ENCODE measurements at regions not wholly inside any gene's neighbourhood (a gene's known extent, or its start where the extent isn't known, plus 50 kb on each side); places are given as distances from the start of the nearest gene placed in this dataset.

GRCh38 chr5:52441768-52442167, 345.9 kb upstream of the ITGA1 start:
- Histone ChIP-seq H2AFZ (ENCODE audit: low read length) (no peak overlapping the region), H2BK120ac (ENCODE audit: low read depth, low read length) (no peak overlapping the region), H4K8ac (ENCODE audit: low read depth, low read length) (no peak overlapping the region), H3K9ac (ENCODE audit: low read depth, low read length, poor library complexity) (no peak overlapping the region), H3K79me1 (ENCODE audit: low read depth, low read length) (no peaks in the 10 kb centered on the region), H3K4ac (ENCODE audit: low read length) (no peak overlapping the region), H3K4me3 (ENCODE audit: low read length in 2 of 2) (no peak overlapping the region), H3K9me3 (replicated peaks in 1 of 2; ENCODE audit: control insufficient read depth in 2 of 2, insufficient read depth in 1 of 2, low read depth in 1 of 2, low read length in 2 of 2) (peaks cover 0 to 18% of the 10 kb centered on the region in 2 donors), H3K18ac (ENCODE audit: low read length) (no peak overlapping the region), H3K27ac (replicated peaks; ENCODE audit: low read length) (no peak overlapping the region), H2BK12ac (ENCODE audit: low read length) (no peak overlapping the region), H4K91ac (ENCODE audit: low read depth, low read length, poor library complexity) (no peak overlapping the region), H2AK5ac (ENCODE audit: low read depth, low read length) (no peak overlapping the region), H3K4me2 (ENCODE audit: insufficient read depth, low read length, poor library complexity, severe bottlenecking) (no peak overlapping the region), H3K23ac (ENCODE audit: low read depth, low read length, poor library complexity) (no peak overlapping the region), H2BK5ac (ENCODE audit: low read length) (no peak overlapping the region), H2BK15ac (ENCODE audit: low read length) (no peak overlapping the region), H3K27me3 (ENCODE audit: control insufficient read depth in 3 of 3, insufficient read depth in 3 of 3, low read depth in 1 of 3, low read length in 3 of 3) (no peaks in the 10 kb centered on the region), H3K4me1 (ENCODE audit: control insufficient read depth in 2 of 2, insufficient read depth in 1 of 2, low read depth in 1 of 2, low read length in 2 of 2) (no peaks in the 10 kb centered on the region), H3K36me3 (replicated peaks in 1 of 2; ENCODE audit: control insufficient read depth in 2 of 2, insufficient read depth in 2 of 2, low read length in 2 of 2) (no peaks in the 10 kb centered on the region), H3K14ac (ENCODE audit: low read length) (no peak overlapping the region)
- no peak for DNase-seq (ENCODE audit: low spot score)
- no CpG with 5 or more reads among the region's 1 CpG for WGBS, 2 donors (ENCODE audit: extremely low coverage in 2 of 2, insufficient read length in 2 of 2, insufficient replicate concordance in 1 of 2)

DNA sequence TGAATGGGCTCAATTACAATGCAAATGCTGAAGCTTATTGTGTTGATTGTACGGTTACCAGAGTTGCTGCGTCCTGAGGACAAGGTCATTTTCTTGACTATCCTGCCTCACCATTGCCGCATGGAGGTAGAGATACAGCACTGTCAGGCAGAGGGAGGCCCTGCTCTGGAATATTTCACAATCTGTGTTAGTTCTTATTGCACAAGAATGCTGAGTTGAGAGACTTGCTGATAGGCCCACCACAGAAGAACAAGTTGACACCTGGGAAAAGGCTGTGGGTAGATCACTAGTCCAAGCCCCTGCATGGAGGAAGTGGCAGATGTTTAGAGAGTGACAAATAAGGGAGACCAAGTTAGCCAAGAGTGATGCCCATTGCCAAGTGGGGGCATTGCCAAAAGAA, 344.5 kb upstream of the ITGA1 start:
- H3K18ac ChIP-seq (ENCODE audit: low read length), result no peak overlapping the region
- H3K9ac ChIP-seq (ENCODE audit: low read depth, low read length, poor library complexity), result no peak overlapping the region
- no peak overlapping the region for H3K27ac ChIP-seq (replicated peaks; ENCODE audit: low read length)
- DNase-seq (ENCODE audit: low spot score), result no peak
- H2BK120ac ChIP-seq (ENCODE audit: low read depth, low read length), result no peak overlapping the region
- no peak overlapping the region for H3K4me3 ChIP-seq (ENCODE audit: low read length in 2 of 2)
- H3K79me1 ChIP-seq (ENCODE audit: low read depth, low read length), result no peaks in the 10 kb centered on the region
- H3K23ac ChIP-seq (ENCODE audit: low read depth, low read length, poor library complexity), result no peak overlapping the region
- H2AK5ac ChIP-seq (ENCODE audit: low read depth, low read length), result no peak overlapping the region
- H3K36me3 ChIP-seq (replicated peaks in 1 of 2; ENCODE audit: control insufficient read depth in 2 of 2, insufficient read depth in 2 of 2, low read length in 2 of 2), result no peaks in the 10 kb centered on the region
- no CpG with 5 or more reads among the region's 3 CpGs for whole genome bisulfite sequencing, 2 donors (ENCODE audit: extremely low coverage in 2 of 2, insufficient read length in 2 of 2, insufficient replicate concordance in 1 of 2)
- H3K4ac ChIP-seq (ENCODE audit: low read length), result no peak overlapping the region
- no peak overlapping the region for H2BK5ac ChIP-seq (ENCODE audit: low read length)
- H3K4me1 ChIP-seq (ENCODE audit: control insufficient read depth in 2 of 2, insufficient read depth in 1 of 2, low read depth in 1 of 2, low read length in 2 of 2), result peaks cover 0 to 11% of the 10 kb centered on the region in 2 donors
- no peak overlapping the region for H2AFZ ChIP-seq (ENCODE audit: low read length)
- no peak overlapping the region for H3K4me2 ChIP-seq (ENCODE audit: insufficient read depth, low read length, poor library complexity, severe bottlenecking)
- peaks cover 0 to 16% of the 10 kb centered on the region in 2 donors for H3K9me3 ChIP-seq (replicated peaks in 1 of 2; ENCODE audit: control insufficient read depth in 2 of 2, insufficient read depth in 1 of 2, low read depth in 1 of 2, low read length in 2 of 2)
- no peak overlapping the region for H2BK12ac ChIP-seq (ENCODE audit: low read length)
- H4K8ac ChIP-seq (ENCODE audit: low read depth, low read length), result no peak overlapping the region
- H3K27me3 ChIP-seq (ENCODE audit: control insufficient read depth in 3 of 3, insufficient read depth in 3 of 3, low read depth in 1 of 3, low read length in 3 of 3), result no peaks in the 10 kb centered on the region
- no peak overlapping the region for H3K14ac ChIP-seq (ENCODE audit: low read length)
- no peak overlapping the region for H4K91ac ChIP-seq (ENCODE audit: low read depth, low read length, poor library complexity)
- H2BK15ac ChIP-seq (ENCODE audit: low read length), result no peak overlapping the region

DNA sequence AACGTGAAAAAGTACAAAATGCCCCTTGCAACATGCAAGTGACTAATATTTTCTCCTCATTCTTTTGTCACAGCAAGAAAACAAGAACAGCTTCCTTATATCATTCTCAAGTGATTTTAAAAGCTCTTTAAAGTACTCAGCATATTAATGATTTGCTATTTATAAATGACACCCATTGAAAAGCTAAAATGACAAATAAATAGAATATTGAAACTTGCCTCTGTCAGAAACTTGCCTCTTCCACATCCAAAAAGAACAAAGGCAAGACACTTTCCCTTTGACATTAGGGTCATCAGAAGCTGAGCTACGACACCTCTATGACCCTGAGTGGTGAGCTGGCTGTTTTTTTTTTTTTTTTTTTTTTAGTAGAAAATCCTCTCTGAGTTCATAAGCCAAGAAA, 339.6 kb upstream of the ITGA1 start:
- Histone ChIP-seq H2BK5ac (ENCODE audit: low read length) (no peak overlapping the region), H2AK5ac (ENCODE audit: low read depth, low read length) (no peak overlapping the region), H2AFZ (ENCODE audit: low read length) (no peak overlapping the region), H3K14ac (ENCODE audit: low read length) (no peak overlapping the region), H2BK15ac (ENCODE audit: low read length) (no peak overlapping the region), H3K4me3 (ENCODE audit: low read length in 2 of 2) (no peak overlapping the region), H3K4me1 (ENCODE audit: control insufficient read depth in 2 of 2, insufficient read depth in 1 of 2, low read depth in 1 of 2, low read length in 2 of 2) (peaks cover 1 to 43% of the 10 kb centered on the region in 2 donors), H3K4me2 (ENCODE audit: insufficient read depth, low read length, poor library complexity, severe bottlenecking) (no peak overlapping the region), H4K91ac (ENCODE audit: low read depth, low read length, poor library complexity) (no peak overlapping the region), H3K27me3 (ENCODE audit: control insufficient read depth in 3 of 3, insufficient read depth in 3 of 3, low read depth in 1 of 3, low read length in 3 of 3) (no peaks in the 10 kb centered on the region), H3K4ac (ENCODE audit: low read length) (no peak overlapping the region), H2BK12ac (ENCODE audit: low read length) (no peak overlapping the region), H3K9me3 (replicated peaks in 1 of 2; ENCODE audit: control insufficient read depth in 2 of 2, insufficient read depth in 1 of 2, low read depth in 1 of 2, low read length in 2 of 2) (peaks cover 0 to 4% of the 10 kb centered on the region in 2 donors), H3K27ac (replicated peaks; ENCODE audit: low read length) (no peak overlapping the region), H3K23ac (ENCODE audit: low read depth, low read length, poor library complexity) (no peak overlapping the region), H3K9ac (ENCODE audit: low read depth, low read length, poor library complexity) (no peak overlapping the region), H3K79me1 (ENCODE audit: low read depth, low read length) (no peaks in the 10 kb centered on the region), H3K18ac (ENCODE audit: low read length) (no peak overlapping the region), H2BK120ac (ENCODE audit: low read depth, low read length) (no peak overlapping the region), H3K36me3 (replicated peaks in 1 of 2; ENCODE audit: control insufficient read depth in 2 of 2, insufficient read depth in 2 of 2, low read length in 2 of 2) (no peaks in the 10 kb centered on the region), H4K8ac (ENCODE audit: low read depth, low read length) (no peak overlapping the region)
- no peak for DNase-seq (ENCODE audit: low spot score)
- no CpG with 5 or more reads among the region's 2 CpGs for WGBS, 2 donors (ENCODE audit: extremely low coverage in 2 of 2, insufficient read length in 2 of 2, insufficient replicate concordance in 1 of 2)

DNA sequence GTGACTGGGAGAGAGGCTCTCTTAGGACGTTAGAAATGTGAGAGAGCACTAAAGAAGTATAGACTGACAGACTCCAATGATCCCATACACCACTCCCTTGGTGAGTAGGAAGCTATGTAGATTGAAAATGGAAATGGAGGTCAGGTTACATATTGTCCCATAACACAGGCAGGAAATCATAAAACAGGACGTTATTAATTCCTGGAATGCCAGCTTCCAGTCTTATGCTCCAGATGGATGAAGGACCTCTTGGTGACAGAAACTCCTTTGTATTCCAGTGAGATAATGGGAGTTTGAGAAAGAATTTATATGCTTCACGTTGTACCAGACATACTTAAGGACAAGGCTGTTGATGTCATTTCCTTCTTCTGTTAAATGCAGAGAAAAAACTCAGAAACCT, 338.2 kb upstream of the ITGA1 start:
- H2BK12ac ChIP-seq (ENCODE audit: low read length), result no peak overlapping the region
- H3K36me3 ChIP-seq (replicated peaks in 1 of 2; ENCODE audit: control insufficient read depth in 2 of 2, insufficient read depth in 2 of 2, low read length in 2 of 2), result no peaks in the 10 kb centered on the region
- no peaks in the 10 kb centered on the region for H3K9me3 ChIP-seq (replicated peaks in 1 of 2; ENCODE audit: control insufficient read depth in 2 of 2, insufficient read depth in 1 of 2, low read depth in 1 of 2, low read length in 2 of 2)
- no peak overlapping the region for H3K27ac ChIP-seq (replicated peaks; ENCODE audit: low read length)
- no peak overlapping the region for H3K9ac ChIP-seq (ENCODE audit: low read depth, low read length, poor library complexity)
- no peak overlapping the region for H3K4me3 ChIP-seq (ENCODE audit: low read length in 2 of 2)
- H3K79me1 ChIP-seq (ENCODE audit: low read depth, low read length), result no peaks in the 10 kb centered on the region
- H3K23ac ChIP-seq (ENCODE audit: low read depth, low read length, poor library complexity), result no peak overlapping the region
- no peak overlapping the region for H2BK5ac ChIP-seq (ENCODE audit: low read length)
- no peak overlapping the region for H4K91ac ChIP-seq (ENCODE audit: low read depth, low read length, poor library complexity)
- H3K14ac ChIP-seq (ENCODE audit: low read length), result no peak overlapping the region
- H3K4me1 ChIP-seq (ENCODE audit: control insufficient read depth in 2 of 2, insufficient read depth in 1 of 2, low read depth in 1 of 2, low read length in 2 of 2), result peaks cover 1 to 43% of the 10 kb centered on the region in 2 donors
- H2AFZ ChIP-seq (ENCODE audit: low read length), result no peak overlapping the region
- H3K4me2 ChIP-seq (ENCODE audit: insufficient read depth, low read length, poor library complexity, severe bottlenecking), result no peak overlapping the region
- no CpG with 5 or more reads among the region's 3 CpGs for WGBS, 2 donors (ENCODE audit: extremely low coverage in 2 of 2, insufficient read length in 2 of 2, insufficient replicate concordance in 1 of 2)
- no peak for DNase-seq (ENCODE audit: low spot score)
- no peak overlapping the region for H3K18ac ChIP-seq (ENCODE audit: low read length)
- no peak overlapping the region for H3K4ac ChIP-seq (ENCODE audit: low read length)
- H2AK5ac ChIP-seq (ENCODE audit: low read depth, low read length), result no peak overlapping the region
- H2BK15ac ChIP-seq (ENCODE audit: low read length), result no peak overlapping the region
- no peak overlapping the region for H2BK120ac ChIP-seq (ENCODE audit: low read depth, low read length)
- H3K27me3 ChIP-seq (ENCODE audit: control insufficient read depth in 3 of 3, insufficient read depth in 3 of 3, low read depth in 1 of 3, low read length in 3 of 3), result no peaks in the 10 kb centered on the region
- H4K8ac ChIP-seq (ENCODE audit: low read depth, low read length), result no peak overlapping the region
